GM21786 (cell line): ENCODE measurements at regions not wholly inside any gene's neighbourhood (a gene's known extent, or its start where the extent isn't known, plus 50 kb on each side); places are given as distances from the start of the nearest gene placed in this dataset.
"Not testable (repeated sequence)": the region's sequence is repeated elsewhere in the genome, so short reads cannot be mapped to it uniquely, and the experiment has no call there.

Experiments used
- ATAC-seq: cut with Tn5 transposase; IDR thresholded peaks from one replicate; pipeline ENCODE4 v1.9.1; 2021; ENCODE audit not compliant: unreplicated experiment

- not testable (repeated sequence) for ATAC-seq
Observed at GRCh38 chr7:65069476-65069875, 63.0 kb upstream of the ERV3-1 start.

GRCh38 chr7:65062566-65062965 lies 56.1 kb upstream of the ERV3-1 start:
- not testable (repeated sequence) for ATAC-seq

GRCh38 chr7:65059247-65059646 lies 52.8 kb upstream of the ERV3-1 start:
- ATAC-seq = not testable (repeated sequence)
